ENCODE measurements at regions not wholly inside any gene's neighbourhood (a gene's known extent, or its start where the extent isn't known, plus 50 kb on each side); places are given as distances from the start of the nearest gene placed in this dataset.

DNA sequence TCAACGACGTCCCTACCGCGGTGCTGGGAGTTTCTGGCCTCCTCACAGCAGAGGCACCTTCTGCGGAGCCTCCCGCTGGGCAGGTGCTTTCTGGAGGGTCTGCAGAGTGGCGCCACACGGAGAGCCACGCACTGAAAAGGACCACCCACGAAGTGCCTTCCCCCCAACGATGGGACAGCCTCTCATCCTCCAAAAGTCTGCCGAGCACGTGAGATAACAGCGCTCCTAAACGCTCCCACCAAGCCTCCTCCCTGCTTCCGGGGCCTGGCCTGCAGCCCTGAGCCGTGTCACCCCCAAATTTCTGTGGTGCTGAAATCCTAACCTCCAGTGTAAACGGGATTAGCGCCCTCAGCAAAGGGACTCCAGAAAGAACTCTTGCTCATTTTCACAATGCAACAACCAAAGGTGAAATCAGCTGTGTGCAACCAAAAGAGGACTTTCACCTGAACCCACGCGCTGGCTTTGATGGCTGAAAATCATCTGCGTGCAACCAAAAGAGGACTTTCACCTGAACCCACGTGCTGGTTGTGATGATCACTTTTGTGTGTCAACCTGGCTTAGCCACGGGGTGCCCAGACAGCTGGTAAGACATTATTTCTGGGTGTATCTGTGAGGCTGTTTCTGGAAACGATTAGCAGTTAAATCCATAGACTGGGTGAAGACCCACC, 924.6 kb downstream of the BRD1 start:
- Histone ChIP-seq H3K4me2 (ENCODE audit: low read length) (no peak overlapping the region), H3K4me3 (ENCODE audit: low read length) (no peak overlapping the region), H3K36me3 (ENCODE audit: control insufficient read depth, low read length) (no peaks in the 10 kb centered on the region), H3K9me2 (replicated peaks; ENCODE audit: control insufficient read depth, low read length) (no peaks in the 10 kb centered on the region), H3F3A (ENCODE audit: control insufficient read depth, insufficient read depth) (no peaks in the 10 kb centered on the region), H3K79me2 (ENCODE audit: control insufficient read depth, low read length) (no peaks in the 10 kb centered on the region), H3K27me3 (ENCODE audit: control insufficient read depth, low read length) (no peaks in the 10 kb centered on the region), H4K20me1 (ENCODE audit: control insufficient read depth, insufficient read depth, low read depth, low read length) (no peaks in the 10 kb centered on the region), H3K27ac (ENCODE audit: low read depth, low read length) (no peak overlapping the region), H3K4me1 (ENCODE audit: control insufficient read depth, low read length) (no peaks in the 10 kb centered on the region), H3K9me3 (ENCODE audit: control insufficient read depth, insufficient read depth, low read length) (no peaks in the 10 kb centered on the region)
- TF ChIP-seq CTCF (IDR thresholded peaks at IDR 0.05; ENCODE audit: low read depth, low read length, poor library complexity, severe bottlenecking) (no peak), EZH2phosphoT487 (IDR thresholded peaks at IDR 0.05; ENCODE audit: borderline replicate concordance, low read length) (no peak)

DNA sequence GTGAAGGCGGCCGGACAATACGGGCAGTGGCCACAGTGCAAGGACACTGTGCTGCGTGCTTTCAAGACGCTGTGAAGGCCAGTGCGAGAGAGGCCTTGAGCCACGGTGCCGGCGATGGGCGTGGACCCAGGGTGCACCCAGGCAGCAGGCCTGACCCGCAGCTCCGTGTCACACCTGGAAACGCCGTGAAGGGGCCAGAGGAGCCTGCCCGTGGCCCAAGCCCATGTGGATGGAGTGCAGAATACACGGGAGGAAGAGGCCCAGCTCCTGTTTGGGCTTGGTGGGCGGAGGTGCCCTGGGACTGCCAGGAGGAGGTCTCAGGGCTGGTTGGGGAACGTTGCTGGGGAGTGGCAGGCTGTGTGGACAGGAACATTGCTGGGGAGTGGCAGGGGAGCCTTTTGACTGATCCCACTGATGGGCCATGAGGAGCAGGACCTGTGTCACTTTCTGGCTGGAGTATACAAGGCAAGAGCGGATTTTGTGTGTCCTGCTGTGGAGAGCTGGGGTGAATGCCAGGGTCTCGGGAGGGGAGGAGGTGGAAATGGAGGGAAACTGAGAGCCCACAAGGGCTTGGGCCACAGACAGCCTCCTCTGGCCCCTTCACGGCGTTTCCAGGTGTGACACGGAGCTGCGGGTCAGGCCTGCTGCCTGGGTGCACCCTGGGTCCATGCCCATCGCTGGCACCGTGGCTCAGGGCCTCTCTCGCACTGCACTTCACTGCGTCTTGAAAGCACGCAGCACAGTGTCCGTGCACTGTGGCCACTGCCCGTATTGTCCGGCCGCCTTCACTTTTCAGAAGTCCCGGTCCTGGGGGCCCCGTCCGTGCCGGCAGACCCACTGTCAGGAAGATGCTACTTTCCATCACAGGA, 925.4 kb downstream of the BRD1 start:
- no peaks in the 10 kb centered on the region for H3K79me2 ChIP-seq (ENCODE audit: control insufficient read depth, low read length)
- no peak for TF ChIP-seq EZH2phosphoT487 (IDR thresholded peaks at IDR 0.05; ENCODE audit: borderline replicate concordance, low read length)
- no peak for TF ChIP-seq CTCF (IDR thresholded peaks at IDR 0.05; ENCODE audit: low read depth, low read length, poor library complexity, severe bottlenecking)
- no peak overlapping the region for H3K27ac ChIP-seq (ENCODE audit: low read depth, low read length)
- no peak overlapping the region for H3K4me2 ChIP-seq (ENCODE audit: low read length)
- H3K4me1 ChIP-seq (ENCODE audit: control insufficient read depth, low read length): no peaks in the 10 kb centered on the region
- no peaks in the 10 kb centered on the region for H3F3A ChIP-seq (ENCODE audit: control insufficient read depth, insufficient read depth)
- H3K27me3 ChIP-seq (ENCODE audit: control insufficient read depth, low read length): no peaks in the 10 kb centered on the region
- no peak overlapping the region for H3K4me3 ChIP-seq (ENCODE audit: low read length)
- H4K20me1 ChIP-seq (ENCODE audit: control insufficient read depth, insufficient read depth, low read depth, low read length): no peaks in the 10 kb centered on the region
- H3K9me3 ChIP-seq (ENCODE audit: control insufficient read depth, insufficient read depth, low read length): no peaks in the 10 kb centered on the region
- no peaks in the 10 kb centered on the region for H3K36me3 ChIP-seq (ENCODE audit: control insufficient read depth, low read length)
- no peaks in the 10 kb centered on the region for H3K9me2 ChIP-seq (replicated peaks; ENCODE audit: control insufficient read depth, low read length)

DNA sequence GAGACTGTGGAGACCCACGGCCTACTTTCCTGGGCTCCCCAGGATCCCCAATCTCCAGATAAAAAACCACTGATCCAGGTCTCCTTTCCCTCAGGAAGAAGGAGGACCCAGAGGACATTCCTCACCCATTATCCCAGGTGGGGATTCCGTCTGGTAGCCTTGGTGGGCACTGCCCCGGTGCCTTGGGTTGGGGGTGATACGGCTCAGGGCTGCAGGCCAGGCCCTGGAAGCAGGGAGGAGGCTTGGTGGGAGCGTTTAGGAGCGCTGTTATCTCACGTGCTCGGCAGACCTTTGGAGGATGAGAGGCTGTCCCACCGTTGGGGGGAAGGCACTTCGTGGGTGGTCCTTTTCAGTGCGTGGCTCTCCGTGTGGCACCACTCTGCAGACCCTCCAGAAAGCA, 926.3 kb downstream of the BRD1 start:
- no peak for TF ChIP-seq CTCF (IDR thresholded peaks at IDR 0.05; ENCODE audit: low read depth, low read length, poor library complexity, severe bottlenecking)
- TF ChIP-seq EZH2phosphoT487 (IDR thresholded peaks at IDR 0.05; ENCODE audit: borderline replicate concordance, low read length): no peak
- Histone ChIP-seq H4K20me1 (ENCODE audit: control insufficient read depth, insufficient read depth, low read depth, low read length) (no peaks in the 10 kb centered on the region), H3K79me2 (ENCODE audit: control insufficient read depth, low read length) (no peaks in the 10 kb centered on the region), H3F3A (ENCODE audit: control insufficient read depth, insufficient read depth) (no peaks in the 10 kb centered on the region), H3K9me2 (replicated peaks; ENCODE audit: control insufficient read depth, low read length) (no peaks in the 10 kb centered on the region), H3K36me3 (ENCODE audit: control insufficient read depth, low read length) (no peaks in the 10 kb centered on the region), H3K27ac (ENCODE audit: low read depth, low read length) (no peak overlapping the region), H3K4me3 (ENCODE audit: low read length) (no peak overlapping the region), H3K27me3 (ENCODE audit: control insufficient read depth, low read length) (no peaks in the 10 kb centered on the region), H3K9me3 (ENCODE audit: control insufficient read depth, insufficient read depth, low read length) (no peaks in the 10 kb centered on the region), H3K4me2 (ENCODE audit: low read length) (no peak overlapping the region), H3K4me1 (ENCODE audit: control insufficient read depth, low read length) (no peaks in the 10 kb centered on the region)
